ENCODE measurements at regions not wholly inside any gene's neighbourhood (a gene's known extent, or its start where the extent isn't known, plus 50 kb on each side); places are given as distances from the start of the nearest gene placed in this dataset.

DNA sequence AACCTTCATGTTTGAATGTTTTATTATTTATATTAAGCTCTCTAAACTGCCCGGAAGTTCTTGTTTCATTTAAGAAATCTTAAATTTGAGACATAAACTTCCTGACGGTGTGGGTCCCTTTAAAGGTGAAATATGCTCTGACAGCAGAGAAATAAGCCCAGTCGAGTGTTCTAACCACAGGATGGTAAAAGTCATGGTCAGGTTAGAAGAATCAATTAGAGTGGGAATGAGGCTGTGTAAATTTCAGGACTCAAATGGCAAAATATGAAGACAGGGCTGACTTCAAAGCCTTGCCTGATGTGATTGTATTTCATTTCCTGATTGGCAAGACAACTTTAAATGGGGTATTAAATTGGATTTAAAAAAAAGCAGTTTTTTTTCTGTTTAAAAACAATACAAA lies 432.9 kb upstream of the BRINP1 start:
- no peak for DNase-seq (ENCODE audit: extremely low spot score in 2 of 2)
- no peaks in the 10 kb centered on the region for H3K9me3 ChIP-seq
- TF ChIP-seq, protein P1, sequence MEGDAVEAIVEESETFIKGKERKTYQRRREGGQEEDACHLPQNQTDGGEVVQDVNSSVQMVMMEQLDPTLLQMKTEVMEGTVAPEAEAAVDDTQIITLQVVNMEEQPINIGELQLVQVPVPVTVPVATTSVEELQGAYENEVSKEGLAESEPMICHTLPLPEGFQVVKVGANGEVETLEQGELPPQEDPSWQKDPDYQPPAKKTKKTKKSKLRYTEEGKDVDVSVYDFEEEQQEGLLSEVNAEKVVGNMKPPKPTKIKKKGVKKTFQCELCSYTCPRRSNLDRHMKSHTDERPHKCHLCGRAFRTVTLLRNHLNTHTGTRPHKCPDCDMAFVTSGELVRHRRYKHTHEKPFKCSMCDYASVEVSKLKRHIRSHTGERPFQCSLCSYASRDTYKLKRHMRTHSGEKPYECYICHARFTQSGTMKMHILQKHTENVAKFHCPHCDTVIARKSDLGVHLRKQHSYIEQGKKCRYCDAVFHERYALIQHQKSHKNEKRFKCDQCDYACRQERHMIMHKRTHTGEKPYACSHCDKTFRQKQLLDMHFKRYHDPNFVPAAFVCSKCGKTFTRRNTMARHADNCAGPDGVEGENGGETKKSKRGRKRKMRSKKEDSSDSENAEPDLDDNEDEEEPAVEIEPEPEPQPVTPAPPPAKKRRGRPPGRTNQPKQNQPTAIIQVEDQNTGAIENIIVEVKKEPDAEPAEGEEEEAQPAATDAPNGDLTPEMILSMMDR (IDR thresholded peaks at IDR 0.05) = no peak
- TF ChIP-seq POLR2A (IDR thresholded peaks at IDR 0.05) (no peak), POLR2AphosphoS5 (IDR thresholded peaks at IDR 0.05; ENCODE audit: insufficient read depth in 1 of 2, low read depth in 1 of 2) (no peak)
- H3K4me1 ChIP-seq = peaks cover 18% of the 10 kb centered on the region
- H3K36me3 ChIP-seq = no peaks in the 10 kb centered on the region
- intact Hi-C loops (cut with DNase I) = no loop called here
- H3K4me3 ChIP-seq = no peak overlapping the region
- H3K27me3 ChIP-seq = no peaks in the 10 kb centered on the region
- H3K27ac ChIP-seq = no peak overlapping the region

DNA sequence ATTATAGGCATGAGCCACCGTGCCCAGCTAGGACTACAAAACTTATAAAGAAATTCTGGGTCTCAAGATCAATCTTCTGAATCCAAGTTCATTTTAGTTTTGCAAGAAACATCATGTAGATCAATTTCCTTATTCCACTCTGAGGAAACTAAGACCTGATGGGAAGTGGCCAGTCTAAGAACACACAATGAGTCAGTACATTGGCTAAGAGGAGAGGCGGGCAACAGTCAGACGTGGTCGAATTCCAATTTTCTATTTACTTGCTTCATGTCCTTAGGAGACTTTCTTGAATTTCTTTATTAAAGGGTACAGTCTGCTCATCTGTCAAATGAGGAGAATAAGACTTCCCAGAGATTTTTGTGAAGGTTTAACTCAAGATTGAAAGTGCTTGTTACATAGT lies 432.1 kb upstream of the BRINP1 start:
- no peak for DNase-seq (ENCODE audit: extremely low spot score in 2 of 2)

DNA sequence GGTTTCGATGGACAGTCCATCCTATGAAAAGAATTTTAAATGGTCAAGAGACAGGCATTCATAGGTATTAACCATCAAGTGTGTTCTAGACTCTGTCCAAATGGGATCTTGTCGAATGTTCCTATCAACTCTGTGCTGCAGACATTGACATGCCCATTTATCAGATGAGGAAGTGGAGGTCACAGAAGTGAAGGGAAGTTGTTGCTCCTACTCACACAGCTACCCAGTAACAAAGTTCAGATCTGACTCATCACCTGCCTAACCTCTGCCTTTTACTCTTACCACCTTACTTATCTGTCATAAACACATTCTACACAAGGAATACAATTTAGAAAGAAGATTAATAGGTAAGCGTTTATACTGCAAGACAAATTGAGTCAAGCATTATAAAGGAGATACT lies 426.2 kb upstream of the BRINP1 start:
- H3K4me3 ChIP-seq = no peak overlapping the region
- H3K27me3 ChIP-seq = no peaks in the 10 kb centered on the region
- intact Hi-C loops (cut with DNase I) = no loop called here
- H3K9me3 ChIP-seq = no peaks in the 10 kb centered on the region
- no peak for DNase-seq (ENCODE audit: extremely low spot score in 2 of 2)
- no peaks in the 10 kb centered on the region for H3K4me1 ChIP-seq
- TF ChIP-seq, protein P1 (IDR thresholded peaks at IDR 0.05) = no peak
- no peak for TF ChIP-seq POLR2A (IDR thresholded peaks at IDR 0.05)
- no peak for TF ChIP-seq POLR2AphosphoS5 (IDR thresholded peaks at IDR 0.05; ENCODE audit: insufficient read depth in 1 of 2, low read depth in 1 of 2)
- H3K27ac ChIP-seq = no peak overlapping the region
- H3K36me3 ChIP-seq = no peaks in the 10 kb centered on the region

More for the DNA sequence above, 432.1 kb upstream of the BRINP1 start:
- no peak for TF ChIP-seq POLR2A (IDR thresholded peaks at IDR 0.05)
- TF ChIP-seq POLR2AphosphoS5 (IDR thresholded peaks at IDR 0.05; ENCODE audit: insufficient read depth in 1 of 2, low read depth in 1 of 2) = no peak
- H3K27ac ChIP-seq = peak overlapping the region; percentile 25
- no peak overlapping the region for H3K4me3 ChIP-seq
- peaks cover 18% of the 10 kb centered on the region for H3K4me1 ChIP-seq
- H3K9me3 ChIP-seq = no peaks in the 10 kb centered on the region
- H3K27me3 ChIP-seq = no peaks in the 10 kb centered on the region
- intact Hi-C loops (cut with DNase I) = no loop called here
- H3K36me3 ChIP-seq = no peaks in the 10 kb centered on the region

DNA sequence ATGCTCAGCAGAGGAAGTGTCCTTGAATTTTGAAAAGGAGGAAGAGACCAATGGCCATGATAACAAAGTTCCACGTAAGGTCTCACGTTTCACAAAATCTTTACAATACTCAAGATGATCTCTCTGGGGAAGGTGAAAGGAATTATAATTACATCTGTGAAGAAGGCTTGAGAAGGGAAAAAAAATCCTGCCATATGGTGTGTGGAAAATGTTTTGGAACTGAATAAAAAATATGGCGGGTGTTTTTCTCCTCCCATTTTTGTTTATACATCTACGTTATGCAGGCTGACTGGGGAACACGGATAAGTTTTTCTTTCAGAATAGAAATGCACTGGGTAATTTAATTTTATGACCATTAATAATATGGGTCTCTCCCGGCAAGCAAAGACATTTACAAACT lies 425.6 kb upstream of the BRINP1 start:
- Histone ChIP-seq H3K27me3 (no peaks in the 10 kb centered on the region), H3K9me3 (no peaks in the 10 kb centered on the region), H3K4me1 (no peaks in the 10 kb centered on the region), H3K36me3 (no peaks in the 10 kb centered on the region), H3K4me3 (no peak overlapping the region), H3K27ac (no peak overlapping the region)
- no peak for DNase-seq (ENCODE audit: extremely low spot score in 2 of 2)
- intact Hi-C loops (cut with DNase I) = no loop called here
- TF ChIP-seq, protein P1 (IDR thresholded peaks at IDR 0.05) = no peak
- TF ChIP-seq POLR2AphosphoS5 (IDR thresholded peaks at IDR 0.05; ENCODE audit: insufficient read depth in 1 of 2, low read depth in 1 of 2) (no peak), POLR2A (IDR thresholded peaks at IDR 0.05) (no peak)

DNA sequence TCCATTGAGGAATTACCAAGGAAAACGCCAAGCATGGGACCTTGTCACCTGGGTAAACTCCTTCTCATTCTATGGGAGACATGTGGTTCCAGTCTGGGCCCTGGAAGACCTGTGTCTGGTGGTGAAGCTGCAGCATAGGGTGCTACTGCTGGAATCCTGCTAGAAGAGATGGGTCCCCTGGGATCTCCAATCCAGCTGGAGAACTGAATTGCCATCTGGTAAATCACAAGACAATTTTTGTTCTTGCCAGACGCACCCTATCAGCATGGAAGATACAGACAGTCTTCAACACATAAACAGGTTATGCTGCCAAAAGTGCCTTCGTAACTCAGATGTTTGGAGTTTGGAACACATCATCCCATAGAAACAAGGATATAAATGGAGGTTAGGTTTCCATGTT lies 424.0 kb upstream of the BRINP1 start:
- TF ChIP-seq, protein P1 (IDR thresholded peaks at IDR 0.05) = no peak
- TF ChIP-seq POLR2A (IDR thresholded peaks at IDR 0.05) (no peak), POLR2AphosphoS5 (IDR thresholded peaks at IDR 0.05; ENCODE audit: insufficient read depth in 1 of 2, low read depth in 1 of 2) (no peak)
- H3K9me3 ChIP-seq = no peaks in the 10 kb centered on the region
- H3K27ac ChIP-seq = no peak overlapping the region
- H3K27me3 ChIP-seq = no peaks in the 10 kb centered on the region
- H3K4me1 ChIP-seq = no peaks in the 10 kb centered on the region
- intact Hi-C loops (cut with DNase I) = no loop called here
- no peaks in the 10 kb centered on the region for H3K36me3 ChIP-seq
- no peak for DNase-seq (ENCODE audit: extremely low spot score in 2 of 2)
- H3K4me3 ChIP-seq = no peak overlapping the region
